ENCODE measurements at regions not wholly inside any gene's neighbourhood (a gene's known extent, or its start where the extent isn't known, plus 50 kb on each side); places are given as distances from the start of the nearest gene placed in this dataset.

DNA sequence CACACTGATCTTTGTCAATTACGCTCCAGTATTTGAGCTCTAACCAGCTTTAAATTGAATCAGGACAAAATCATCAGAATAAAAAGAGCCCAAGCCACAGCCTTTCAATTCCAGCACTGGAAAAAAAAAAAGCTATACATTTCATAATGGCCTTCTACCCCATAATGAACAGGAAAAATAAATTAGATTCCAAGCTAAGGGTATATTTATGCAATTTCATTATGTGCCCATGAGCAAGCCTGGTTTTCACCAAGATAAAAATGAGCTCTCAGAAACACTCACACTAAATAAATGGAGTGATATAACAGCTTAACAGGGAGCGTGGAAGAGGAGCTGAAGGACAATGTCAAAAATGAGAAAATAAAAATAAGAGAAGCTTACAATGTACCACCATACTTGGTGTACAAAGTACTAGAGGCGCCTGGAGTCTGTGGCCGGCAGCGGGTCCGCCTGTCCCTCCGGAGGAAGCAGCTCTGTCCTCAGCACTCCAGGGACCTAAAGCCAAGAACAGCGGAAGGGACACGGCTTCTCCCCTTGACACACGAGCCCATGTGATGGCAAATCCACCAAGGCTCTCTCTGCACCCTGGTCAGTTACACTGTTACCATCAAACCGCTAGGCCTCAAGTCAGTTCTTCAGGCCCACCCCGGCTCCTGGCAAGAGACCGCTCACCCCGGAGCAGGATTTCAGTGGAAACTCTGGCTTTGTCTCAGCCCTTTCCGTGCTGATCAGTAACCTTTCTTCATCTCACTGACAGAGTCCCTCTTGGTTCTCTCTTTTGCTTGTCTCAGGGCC, 69.6 kb downstream of the RBFOX3 start:
- DNase-seq (ENCODE audit: low read depth in 4 of 4, low spot score in 2 of 4): no peak

DNA sequence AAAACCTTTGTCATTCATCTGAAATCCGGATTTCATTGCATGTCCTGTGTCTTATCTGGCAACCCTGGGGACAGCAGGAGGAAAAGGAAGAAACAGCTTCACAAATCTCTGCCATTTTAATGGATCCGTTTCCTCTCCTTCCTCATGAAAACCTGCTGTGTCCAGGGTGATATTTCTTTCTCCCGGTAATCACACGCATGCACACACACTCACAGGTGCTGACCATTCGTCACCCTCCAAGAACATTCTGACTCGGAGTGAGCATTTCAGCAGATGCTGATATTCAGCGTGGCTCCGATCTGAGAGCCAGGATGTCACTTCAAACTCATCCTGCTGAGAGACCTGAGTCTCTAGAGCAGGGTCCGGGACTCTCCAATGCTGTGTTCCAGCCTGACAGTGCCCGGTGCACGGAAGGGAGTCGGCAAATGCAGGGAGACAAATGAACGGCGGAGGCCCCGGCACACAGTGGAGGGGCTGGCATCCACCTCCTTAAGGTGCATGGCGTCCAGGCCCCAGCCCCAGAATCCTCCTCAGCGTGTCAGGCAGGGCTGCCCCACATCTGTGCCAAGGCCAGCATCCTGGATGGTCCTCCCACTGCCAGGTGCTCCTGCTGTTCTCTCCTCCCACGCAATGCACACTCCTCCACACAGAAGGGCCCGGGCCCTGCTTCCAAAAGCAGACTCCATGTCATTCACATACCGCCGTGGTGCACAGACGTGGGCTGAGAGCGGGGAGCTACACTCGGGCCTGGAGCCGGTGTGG, 70.7 kb downstream of the RBFOX3 start:
- DNase-seq (ENCODE audit: low read depth in 4 of 4, low spot score in 2 of 4): no peak

DNA sequence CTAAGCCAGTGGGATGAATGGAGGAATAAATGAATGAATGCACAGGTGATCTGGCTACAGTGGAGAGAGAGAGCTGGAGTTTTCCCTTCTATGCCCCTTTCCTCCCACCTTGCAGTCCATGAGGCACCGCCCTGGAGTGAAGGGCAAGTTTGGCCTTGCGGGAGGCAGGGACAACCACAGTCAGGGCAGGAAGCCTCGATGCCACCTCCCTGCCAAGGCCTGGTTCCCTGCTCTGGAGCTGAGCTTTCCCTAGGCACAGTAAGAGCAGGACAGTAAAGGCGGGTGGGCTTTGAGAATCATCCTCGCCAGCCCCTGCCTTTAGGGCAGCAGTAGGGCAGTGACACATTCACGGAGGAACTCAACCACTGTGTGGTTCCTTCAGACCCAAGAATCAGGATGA, 72.6 kb downstream of the RBFOX3 start:
- no peak for DNase-seq (ENCODE audit: low read depth in 4 of 4, low spot score in 2 of 4)

GRCh38 chr17:79537686-79538085, 73.2 kb downstream of the RBFOX3 start:
- no peak for DNase-seq (ENCODE audit: low read depth in 4 of 4, low spot score in 2 of 4)

GRCh38 chr17:79537061-79537460, 73.8 kb downstream of the RBFOX3 start:
- no peak for DNase-seq (ENCODE audit: low read depth in 4 of 4, low spot score in 2 of 4)

- no peak for DNase-seq (ENCODE audit: low read depth in 4 of 4, low spot score in 2 of 4)
These were observed 74.5 kb downstream of the RBFOX3 start for GRCh38 chr17:79536212-79536840.

DNA sequence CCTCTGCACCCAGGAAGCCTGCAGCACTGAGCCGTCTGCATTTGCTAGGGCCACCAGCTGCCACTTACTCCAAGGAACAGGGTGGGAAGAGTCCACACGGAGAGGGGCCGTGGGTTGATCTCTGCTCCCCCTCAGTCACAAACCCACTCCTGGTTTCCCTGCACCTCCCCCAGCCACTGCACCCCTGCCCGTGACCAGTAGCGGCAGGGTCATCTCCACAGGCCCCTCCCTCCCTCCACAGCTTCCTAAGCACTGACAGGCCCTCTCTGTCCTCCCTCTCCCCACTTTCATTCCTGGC, 75.2 kb downstream of the RBFOX3 start:
- DNase-seq (ENCODE audit: low read depth in 4 of 4, low spot score in 2 of 4): no peak

- DNase-seq (ENCODE audit: low read depth in 4 of 4, low spot score in 2 of 4): no peak
These were observed 75.8 kb downstream of the RBFOX3 start for GRCh38 chr17:79534851-79535727.

DNA sequence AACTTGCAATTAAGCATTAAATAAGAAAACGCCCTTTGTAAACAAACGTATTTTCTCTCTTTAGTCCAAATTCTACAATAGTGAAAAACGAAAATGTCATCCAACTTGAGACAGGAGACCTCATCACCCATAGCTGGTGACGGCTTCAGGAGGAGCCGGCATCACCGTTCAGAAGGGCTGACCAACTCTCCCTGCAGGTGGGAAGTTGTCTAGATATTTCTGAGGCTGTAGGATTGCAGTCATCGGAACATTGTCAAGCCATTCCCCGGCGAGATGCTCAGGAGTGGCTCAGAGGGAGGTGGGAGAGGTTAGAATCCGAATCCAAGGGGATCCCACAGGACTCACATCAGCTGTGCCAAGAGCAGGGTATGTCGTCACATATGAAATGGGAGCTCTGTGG, 76.7 kb downstream of the RBFOX3 start:
- no peak for DNase-seq (ENCODE audit: low read depth in 4 of 4, low spot score in 2 of 4)

GRCh38 chr17:79533116-79533515, 77.7 kb downstream of the RBFOX3 start:
- no peak for DNase-seq (ENCODE audit: low read depth in 4 of 4, low spot score in 2 of 4)

- DNase-seq (ENCODE audit: low read depth in 4 of 4, low spot score in 2 of 4): no peak
These were observed 78.6 kb downstream of the RBFOX3 start for GRCh38 chr17:79532107-79532790.

GRCh38 chr17:79531191-79532095, 79.4 kb downstream of the RBFOX3 start:
- no peak for DNase-seq (ENCODE audit: low read depth in 4 of 4, low spot score in 2 of 4)

DNA sequence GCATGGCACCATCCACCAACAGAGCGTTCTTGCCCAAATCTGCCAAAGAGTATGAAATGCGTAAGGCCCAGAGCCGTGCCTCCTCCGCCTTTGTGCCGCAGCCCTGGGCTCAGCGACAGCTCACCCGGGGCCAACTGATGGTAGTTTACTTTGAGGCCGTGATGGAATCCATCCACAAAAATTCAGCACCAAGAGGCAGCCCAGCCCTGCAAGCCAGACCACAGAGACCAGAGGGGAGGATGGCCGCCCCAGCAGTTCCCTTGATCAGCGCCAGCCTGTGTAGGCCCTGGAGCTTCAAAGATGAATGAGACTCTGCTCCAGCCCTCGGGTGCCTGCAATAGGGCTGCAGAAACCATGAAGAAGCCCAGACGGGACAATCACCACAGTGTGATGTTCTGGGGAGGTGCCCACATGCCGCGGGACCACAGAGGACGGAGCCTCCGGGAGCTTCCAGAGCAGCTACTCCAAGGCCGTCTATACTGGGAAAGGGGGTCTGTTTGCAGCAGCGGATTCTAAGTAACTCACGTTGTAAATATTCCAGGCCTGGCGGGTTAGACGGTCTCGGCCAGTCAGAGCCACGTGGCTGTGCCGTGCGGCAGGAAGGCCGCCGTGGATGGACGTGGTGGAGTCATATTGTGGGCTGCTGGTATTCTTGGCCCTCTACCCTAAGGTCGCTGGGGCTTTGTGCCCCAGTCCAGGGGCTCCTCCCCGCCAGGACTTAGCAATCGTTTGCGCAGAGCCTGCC, 80.3 kb downstream of the RBFOX3 start:
- no peak for DNase-seq (ENCODE audit: low read depth in 4 of 4, low spot score in 2 of 4)

- no peak for DNase-seq (ENCODE audit: low read depth in 4 of 4, low spot score in 2 of 4)
These were observed 81.2 kb downstream of the RBFOX3 start for GRCh38 chr17:79529661-79530081.

DNA sequence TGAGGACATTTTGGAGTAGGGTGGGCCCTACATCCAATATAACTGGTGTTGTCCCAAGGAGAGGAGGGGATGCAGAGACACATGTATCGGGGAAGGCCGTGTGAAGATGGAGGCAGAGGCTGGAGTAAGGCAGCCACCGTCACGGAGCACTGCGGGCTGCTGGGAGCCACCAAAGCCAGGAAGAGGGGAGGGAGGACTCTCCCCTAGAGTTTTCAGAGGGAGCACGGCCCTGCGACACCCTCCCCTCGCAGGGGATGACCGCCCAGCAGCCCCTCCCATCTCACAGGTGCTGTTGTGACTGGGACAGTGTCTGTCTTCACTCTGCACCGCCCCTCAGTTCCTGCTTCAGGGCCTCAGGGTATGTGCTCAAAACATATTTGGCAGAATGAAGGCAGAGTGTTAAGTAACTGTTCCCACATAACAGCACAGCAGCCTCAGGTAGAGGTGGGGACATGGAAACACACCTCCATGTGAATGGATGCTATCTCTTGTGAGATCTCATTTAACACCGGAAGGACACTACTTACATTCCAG, 82.2 kb downstream of the RBFOX3 start:
- DNase-seq (ENCODE audit: low read depth in 4 of 4, low spot score in 2 of 4): no peak

DNA sequence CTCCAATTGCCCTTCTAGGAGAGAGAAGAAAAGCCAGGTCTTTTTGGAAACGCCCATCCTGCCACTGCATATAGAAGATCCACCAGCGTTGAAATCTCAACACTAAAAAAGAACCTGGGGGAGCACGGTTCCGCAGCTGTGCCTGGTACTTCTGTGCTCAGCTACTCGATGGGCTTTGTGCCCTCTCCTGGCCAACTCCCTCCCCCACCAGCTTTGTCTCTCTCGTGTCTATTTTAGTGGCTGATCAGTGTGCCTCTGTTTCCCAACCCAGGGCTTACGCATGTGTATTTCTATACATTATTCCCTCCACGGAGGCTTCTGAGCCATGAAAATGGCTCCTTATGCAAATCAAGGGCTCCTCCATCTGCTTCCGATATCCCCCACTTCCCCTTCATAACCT, 83.5 kb downstream of the RBFOX3 start:
- DNase-seq (ENCODE audit: low read depth in 4 of 4, low spot score in 2 of 4): no peak

DNA sequence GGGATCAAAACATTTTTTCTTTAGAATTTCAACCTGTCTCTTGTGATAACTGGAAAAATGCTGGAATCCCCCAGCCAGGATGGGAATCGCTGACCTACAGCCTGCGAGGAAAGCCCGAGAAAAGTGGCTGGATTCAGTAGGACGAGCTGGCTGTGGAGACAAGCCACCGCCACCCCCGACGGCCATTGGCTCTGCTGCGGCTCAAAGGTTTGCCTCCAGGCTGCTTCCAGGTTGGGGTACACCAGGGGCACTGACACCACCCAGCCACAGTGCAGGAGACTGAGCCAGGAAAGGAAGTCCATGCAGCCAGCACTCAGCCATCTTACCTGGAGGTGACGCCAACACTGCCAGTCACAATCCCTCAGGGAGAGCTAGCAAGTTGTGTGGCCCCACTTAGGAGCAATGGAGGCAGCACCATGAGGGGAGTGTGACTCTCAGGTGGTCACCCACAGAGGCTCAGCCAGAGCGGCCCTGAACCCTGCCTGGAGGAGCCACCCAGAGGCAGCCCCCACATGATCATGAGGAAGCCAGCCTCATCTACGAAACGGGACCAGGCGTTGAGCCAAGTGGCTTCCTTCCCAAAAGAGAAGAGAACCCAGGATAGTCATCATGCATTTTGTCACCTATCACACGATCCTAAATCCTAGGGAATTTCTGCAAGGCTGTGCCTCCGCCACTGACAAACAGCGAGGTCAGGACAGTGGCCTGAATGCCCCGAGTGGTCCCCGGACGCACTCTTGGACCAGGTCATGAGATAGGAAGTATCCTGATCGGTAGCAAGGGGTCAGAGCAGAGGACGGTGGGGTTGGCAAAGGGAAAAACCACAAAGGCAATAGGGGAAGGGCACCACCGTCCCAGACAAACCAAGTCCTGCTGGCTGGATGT, 84.8 kb downstream of the RBFOX3 start:
- no peak for DNase-seq (ENCODE audit: low read depth in 4 of 4, low spot score in 2 of 4)
